ENCODE measurements at regions not wholly inside any gene's neighbourhood (a gene's known extent, or its start where the extent isn't known, plus 50 kb on each side); places are given as distances from the start of the nearest gene placed in this dataset.

DNA sequence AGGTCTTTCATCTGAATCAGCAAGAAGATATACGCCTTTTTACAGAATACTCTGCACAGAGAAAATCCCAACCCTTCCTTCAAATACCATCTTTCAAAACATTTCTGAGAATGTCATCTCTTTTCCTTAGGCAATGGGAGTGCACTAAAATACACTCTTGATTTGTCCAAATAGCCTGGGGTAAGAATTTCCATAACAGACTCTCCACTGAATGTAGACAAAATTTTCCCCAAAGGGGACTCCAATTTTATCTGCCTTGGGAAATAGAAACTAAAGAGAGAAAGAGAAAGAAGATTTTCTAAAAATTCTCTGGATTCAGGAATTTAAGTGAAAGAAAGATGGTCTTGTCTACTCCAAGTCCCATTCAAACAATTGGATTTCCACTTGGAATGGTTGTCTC is 394.5 kb upstream of the CHAC2 start:
- DNase-seq (no peak), ATAC-seq (no peak)
- intact Hi-C loops (cut with DNase I), result no loop called here
- Histone ChIP-seq H3K27me3 (ENCODE audit: insufficient read depth in 3 of 3, low read length in 2 of 3) (peaks cover 0 to 4% (median 3%) of the 10 kb centered on the region in 3 donors), H3K4me1 (no peaks in the 10 kb centered on the region), H3K9me3 (no peaks in the 10 kb centered on the region), H3K27ac (no peak overlapping the region), H3K36me3 (ENCODE audit: insufficient read depth in 1 of 2, low read depth in 1 of 2) (no peaks in the 10 kb centered on the region), H3K4me3 (no peak overlapping the region)
- 89 to 97% (median 95%) methylated on average over 1 of the region's 1 CpG for WGBS, 3 donors
- TF ChIP-seq, protein P1, sequence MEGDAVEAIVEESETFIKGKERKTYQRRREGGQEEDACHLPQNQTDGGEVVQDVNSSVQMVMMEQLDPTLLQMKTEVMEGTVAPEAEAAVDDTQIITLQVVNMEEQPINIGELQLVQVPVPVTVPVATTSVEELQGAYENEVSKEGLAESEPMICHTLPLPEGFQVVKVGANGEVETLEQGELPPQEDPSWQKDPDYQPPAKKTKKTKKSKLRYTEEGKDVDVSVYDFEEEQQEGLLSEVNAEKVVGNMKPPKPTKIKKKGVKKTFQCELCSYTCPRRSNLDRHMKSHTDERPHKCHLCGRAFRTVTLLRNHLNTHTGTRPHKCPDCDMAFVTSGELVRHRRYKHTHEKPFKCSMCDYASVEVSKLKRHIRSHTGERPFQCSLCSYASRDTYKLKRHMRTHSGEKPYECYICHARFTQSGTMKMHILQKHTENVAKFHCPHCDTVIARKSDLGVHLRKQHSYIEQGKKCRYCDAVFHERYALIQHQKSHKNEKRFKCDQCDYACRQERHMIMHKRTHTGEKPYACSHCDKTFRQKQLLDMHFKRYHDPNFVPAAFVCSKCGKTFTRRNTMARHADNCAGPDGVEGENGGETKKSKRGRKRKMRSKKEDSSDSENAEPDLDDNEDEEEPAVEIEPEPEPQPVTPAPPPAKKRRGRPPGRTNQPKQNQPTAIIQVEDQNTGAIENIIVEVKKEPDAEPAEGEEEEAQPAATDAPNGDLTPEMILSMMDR (IDR thresholded peaks at IDR 0.05), result no peak

DNA sequence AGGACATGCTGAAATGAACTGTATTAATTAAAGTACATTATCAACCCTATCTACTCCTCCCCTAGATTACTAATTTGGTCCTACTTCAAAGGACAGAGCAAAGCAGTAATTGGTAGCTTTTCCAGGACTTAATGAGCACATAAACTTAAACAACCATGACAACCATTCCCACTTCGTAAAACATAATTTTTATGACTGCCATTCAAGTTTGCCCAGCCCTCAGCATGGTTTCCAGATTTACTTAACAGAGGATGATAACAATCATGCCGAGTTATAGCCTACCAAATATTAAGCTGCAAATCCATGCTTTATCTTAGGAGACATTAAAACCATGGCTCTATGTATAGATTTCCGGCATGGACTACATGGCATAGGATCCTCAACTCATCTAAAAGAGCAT is 401.1 kb upstream of the CHAC2 start:
- Histone ChIP-seq H3K4me1 (no peaks in the 10 kb centered on the region), H3K27ac (no peak overlapping the region), H3K4me3 (no peak overlapping the region), H3K9me3 (no peaks in the 10 kb centered on the region), H3K27me3 (ENCODE audit: insufficient read depth in 3 of 3, low read length in 2 of 3) (peaks cover 0 to 3% (median 0%) of the 10 kb centered on the region in 3 donors), H3K36me3 (ENCODE audit: insufficient read depth in 1 of 2, low read depth in 1 of 2) (no peaks in the 10 kb centered on the region)
- intact Hi-C loops (cut with DNase I), result no loop called here
- 38 to 50% (median 40%) methylated on average over 3 of the region's 3 CpGs for WGBS, 3 donors
- TF ChIP-seq, protein P1 (IDR thresholded peaks at IDR 0.05), result no peak
- DNase-seq, result no peak
- no peak for ATAC-seq

GRCh38 chr2:53362934-53363333 is 404.7 kb upstream of the CHAC2 start:
- 89 to 92% (median 91%) methylated on average over 2 of the region's 2 CpGs for WGBS, 3 donors
- no peak for ATAC-seq

GRCh38 chr2:53356291-53356905 is 411.2 kb upstream of the CHAC2 start:
- DNase-seq (no peak), ATAC-seq (no peak)
- intact Hi-C loops (cut with DNase I), result no loop called here
- Histone ChIP-seq H3K9me3 (peaks cover 8% of the 10 kb centered on the region), H3K36me3 (ENCODE audit: insufficient read depth in 1 of 2, low read depth in 1 of 2) (no peaks in the 10 kb centered on the region), H3K4me1 (no peaks in the 10 kb centered on the region), H3K27ac (no peak overlapping the region), H3K27me3 (ENCODE audit: insufficient read depth in 3 of 3, low read length in 2 of 3) (no peaks in the 10 kb centered on the region), H3K4me3 (no peak overlapping the region)
- TF ChIP-seq, protein P1 (IDR thresholded peaks at IDR 0.05), result no peak
- 92 to 96% (median 95%) methylated on average over 26 of the region's 26 CpGs for WGBS, 3 donors

More at GRCh38 chr2:53362934-53363333, 404.7 kb upstream of the CHAC2 start:
- H3K27me3 ChIP-seq (ENCODE audit: insufficient read depth in 3 of 3, low read length in 2 of 3), result no peaks in the 10 kb centered on the region
- no peaks in the 10 kb centered on the region for H3K36me3 ChIP-seq (ENCODE audit: insufficient read depth in 1 of 2, low read depth in 1 of 2)
- no peaks in the 10 kb centered on the region for H3K4me1 ChIP-seq
- H3K9me3 ChIP-seq, result no peaks in the 10 kb centered on the region
- TF ChIP-seq, protein P1 (IDR thresholded peaks at IDR 0.05), result no peak
- no peak for DNase-seq
- intact Hi-C loops (cut with DNase I), result no loop called here
- no peak overlapping the region for H3K27ac ChIP-seq
- no peak overlapping the region for H3K4me3 ChIP-seq

All from psoas muscle (tissue), 7 donors.